ENCODE measurements at regions not wholly inside any gene's neighbourhood (a gene's known extent, or its start where the extent isn't known, plus 50 kb on each side); places are given as distances from the start of the nearest gene placed in this dataset.

DNA sequence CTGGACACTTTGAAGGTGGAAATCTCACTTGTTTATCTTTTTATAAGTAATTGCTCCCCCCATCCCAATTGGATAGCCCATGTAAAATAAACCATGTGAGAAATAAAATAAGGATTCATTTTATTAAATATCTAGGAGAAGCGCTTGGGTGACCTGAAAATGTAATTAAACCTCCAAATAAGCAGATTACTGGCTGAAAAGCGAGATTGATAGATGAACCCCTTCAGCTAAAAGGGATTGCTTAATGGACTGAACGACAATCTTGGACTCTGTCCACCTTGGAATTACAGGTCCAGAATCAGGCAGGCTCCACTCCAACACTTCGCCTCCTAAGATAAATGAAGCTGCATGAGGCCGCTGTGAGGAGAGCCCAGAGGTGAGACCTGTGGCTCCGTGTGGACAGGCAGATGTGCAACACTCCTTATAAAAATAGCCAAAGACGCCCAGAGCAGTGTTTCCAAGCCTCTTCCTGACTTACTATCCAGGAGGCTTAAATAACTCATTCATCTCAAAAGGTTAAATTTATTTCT, 441.5 kb downstream of the MTX2 start:
- DNase-seq (ENCODE audit: low spot score) = no peak
- no peak overlapping the region for H3K27ac ChIP-seq (ENCODE audit: poor library complexity, severe bottlenecking)
- TF ChIP-seq, protein P1, sequence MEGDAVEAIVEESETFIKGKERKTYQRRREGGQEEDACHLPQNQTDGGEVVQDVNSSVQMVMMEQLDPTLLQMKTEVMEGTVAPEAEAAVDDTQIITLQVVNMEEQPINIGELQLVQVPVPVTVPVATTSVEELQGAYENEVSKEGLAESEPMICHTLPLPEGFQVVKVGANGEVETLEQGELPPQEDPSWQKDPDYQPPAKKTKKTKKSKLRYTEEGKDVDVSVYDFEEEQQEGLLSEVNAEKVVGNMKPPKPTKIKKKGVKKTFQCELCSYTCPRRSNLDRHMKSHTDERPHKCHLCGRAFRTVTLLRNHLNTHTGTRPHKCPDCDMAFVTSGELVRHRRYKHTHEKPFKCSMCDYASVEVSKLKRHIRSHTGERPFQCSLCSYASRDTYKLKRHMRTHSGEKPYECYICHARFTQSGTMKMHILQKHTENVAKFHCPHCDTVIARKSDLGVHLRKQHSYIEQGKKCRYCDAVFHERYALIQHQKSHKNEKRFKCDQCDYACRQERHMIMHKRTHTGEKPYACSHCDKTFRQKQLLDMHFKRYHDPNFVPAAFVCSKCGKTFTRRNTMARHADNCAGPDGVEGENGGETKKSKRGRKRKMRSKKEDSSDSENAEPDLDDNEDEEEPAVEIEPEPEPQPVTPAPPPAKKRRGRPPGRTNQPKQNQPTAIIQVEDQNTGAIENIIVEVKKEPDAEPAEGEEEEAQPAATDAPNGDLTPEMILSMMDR (IDR thresholded peaks at IDR 0.05; ENCODE audit: poor library complexity, severe bottlenecking) = no peak

DNA sequence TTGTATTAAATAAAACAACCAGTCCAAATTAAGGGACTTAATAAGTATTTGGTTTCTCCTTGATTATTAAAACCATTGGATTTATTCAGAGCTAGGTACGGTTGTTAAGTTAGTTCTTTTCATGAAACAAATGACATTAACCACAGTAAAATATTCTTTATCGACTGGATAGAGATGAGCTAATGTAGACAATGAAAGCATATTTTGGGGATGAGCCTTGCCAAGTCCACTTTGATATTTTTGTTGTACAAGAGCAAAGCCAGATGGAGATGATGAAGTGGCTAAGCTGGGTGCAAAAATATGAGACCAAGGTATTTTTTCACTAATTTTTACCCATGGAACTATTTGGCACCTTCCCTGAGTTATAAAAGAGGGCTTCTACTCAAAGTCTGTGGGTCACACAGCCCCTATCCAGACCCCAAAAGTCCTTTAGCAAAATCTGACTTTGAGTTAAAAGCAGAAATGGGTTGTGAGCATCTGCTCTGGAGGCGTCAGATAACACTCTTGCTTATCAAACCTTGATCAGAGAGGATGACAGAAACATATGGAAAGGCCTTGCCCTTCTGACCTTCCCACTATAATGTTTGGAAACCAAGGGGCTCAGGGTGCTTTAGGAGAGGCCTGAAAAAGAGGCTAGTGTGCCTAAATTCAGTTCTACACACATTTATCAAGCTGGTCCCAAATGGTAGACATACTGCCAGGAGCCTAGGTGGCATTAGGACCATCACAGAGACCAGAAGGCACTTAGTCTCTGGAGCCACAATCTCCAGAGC, 456.8 kb downstream of the MTX2 start:
- no peaks in the 10 kb centered on the region for H3K4me1 ChIP-seq (ENCODE audit: insufficient read depth, poor library complexity, severe bottlenecking)
- H3K27ac ChIP-seq (ENCODE audit: poor library complexity, severe bottlenecking) = no peak overlapping the region
- no peaks in the 10 kb centered on the region for H3K27me3 ChIP-seq (ENCODE audit: insufficient read depth, poor library complexity, severe bottlenecking)
- ATAC-seq (ENCODE audit: low read depth) (no peak), DNase-seq (ENCODE audit: low spot score) (no peak)
- H3K4me3 ChIP-seq (ENCODE audit: severe bottlenecking) = no peak overlapping the region
- no peaks in the 10 kb centered on the region for H3K36me3 ChIP-seq (ENCODE audit: low read depth)
- no peaks in the 10 kb centered on the region for H3K9me3 ChIP-seq (ENCODE audit: severe bottlenecking)
- TF ChIP-seq, protein P1 (IDR thresholded peaks at IDR 0.05; ENCODE audit: poor library complexity, severe bottlenecking) = no peak

More for the DNA sequence above, 441.5 kb downstream of the MTX2 start:
- Histone ChIP-seq H3K9me3 (ENCODE audit: severe bottlenecking) (no peaks in the 10 kb centered on the region), H3K4me1 (ENCODE audit: insufficient read depth, poor library complexity, severe bottlenecking) (no peaks in the 10 kb centered on the region), H3K4me3 (ENCODE audit: severe bottlenecking) (no peak overlapping the region), H3K36me3 (ENCODE audit: low read depth) (no peaks in the 10 kb centered on the region), H3K27me3 (ENCODE audit: insufficient read depth, poor library complexity, severe bottlenecking) (peaks cover 8% of the 10 kb centered on the region)
- no peak for ATAC-seq (ENCODE audit: low read depth)

DNA sequence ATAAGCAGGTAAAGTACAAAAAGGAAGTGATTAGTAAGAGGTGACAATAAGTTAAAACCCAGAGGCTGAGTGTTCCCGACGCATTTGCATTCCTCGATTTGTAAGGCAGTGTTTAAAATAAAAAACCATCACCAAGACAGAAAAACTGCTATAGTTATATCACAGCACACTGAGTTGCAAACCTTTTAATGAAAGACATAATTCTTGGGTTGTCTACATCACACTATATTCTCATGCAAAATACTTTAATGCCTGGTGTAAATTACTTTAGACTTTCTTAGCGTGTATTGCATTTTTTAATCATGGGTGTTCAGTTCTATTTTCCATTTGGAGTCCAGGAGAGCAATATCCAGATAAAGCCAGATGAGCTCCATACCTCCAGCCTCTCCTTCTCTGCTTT, 458.5 kb downstream of the MTX2 start:
- Histone ChIP-seq H3K4me1 (ENCODE audit: insufficient read depth, poor library complexity, severe bottlenecking) (no peaks in the 10 kb centered on the region), H3K27ac (ENCODE audit: poor library complexity, severe bottlenecking) (no peak overlapping the region), H3K9me3 (ENCODE audit: severe bottlenecking) (no peaks in the 10 kb centered on the region), H3K36me3 (ENCODE audit: low read depth) (no peaks in the 10 kb centered on the region), H3K27me3 (ENCODE audit: insufficient read depth, poor library complexity, severe bottlenecking) (no peaks in the 10 kb centered on the region), H3K4me3 (ENCODE audit: severe bottlenecking) (no peak overlapping the region)
- ATAC-seq (ENCODE audit: low read depth) (no peak), DNase-seq (ENCODE audit: low spot score) (no peak)
- TF ChIP-seq, protein P1 (IDR thresholded peaks at IDR 0.05; ENCODE audit: poor library complexity, severe bottlenecking) = no peak

DNA sequence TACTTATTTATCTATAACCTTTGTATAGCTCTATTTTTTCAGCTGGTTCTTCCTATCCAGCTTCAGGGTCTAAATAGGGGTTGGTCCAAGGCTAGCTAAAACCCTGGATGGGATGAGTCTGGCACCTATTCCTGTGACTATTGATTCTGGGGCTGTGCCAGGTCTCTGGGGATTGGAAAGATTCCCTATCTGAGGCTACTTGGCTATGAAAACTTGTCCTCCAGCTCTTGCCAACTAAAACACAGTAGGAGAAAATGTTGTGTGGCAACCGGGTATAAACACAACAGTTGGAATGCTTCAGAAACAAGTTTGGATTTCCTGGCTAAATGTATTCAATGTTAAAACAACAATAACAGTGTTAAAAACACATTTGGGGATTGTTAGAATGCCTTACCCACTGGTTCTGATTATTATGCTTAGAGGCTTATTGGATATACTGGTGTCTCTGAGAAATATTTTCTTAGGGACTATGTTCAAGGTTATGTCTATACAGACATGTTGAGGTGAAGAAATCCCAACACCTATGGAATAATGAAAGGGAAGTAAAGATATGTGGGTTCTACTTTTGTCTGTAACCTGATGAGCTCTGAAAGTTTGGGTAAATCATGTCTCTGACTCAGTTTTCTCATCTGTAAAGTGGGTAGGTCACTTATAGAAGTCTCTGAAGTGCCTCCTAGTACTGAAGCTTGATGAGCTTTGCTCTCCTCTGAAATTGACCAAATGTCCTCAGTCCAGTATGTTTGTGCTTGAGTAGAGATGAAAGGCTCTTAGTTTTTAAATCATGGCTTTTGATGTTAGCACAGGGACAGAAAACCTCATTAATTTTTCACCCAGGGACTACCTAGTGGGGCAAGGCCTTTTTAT, 460.7 kb downstream of the MTX2 start:
- Histone ChIP-seq H3K27ac (ENCODE audit: poor library complexity, severe bottlenecking) (no peak overlapping the region), H3K27me3 (ENCODE audit: insufficient read depth, poor library complexity, severe bottlenecking) (no peaks in the 10 kb centered on the region), H3K36me3 (ENCODE audit: low read depth) (no peaks in the 10 kb centered on the region), H3K4me1 (ENCODE audit: insufficient read depth, poor library complexity, severe bottlenecking) (no peaks in the 10 kb centered on the region), H3K9me3 (ENCODE audit: severe bottlenecking) (no peaks in the 10 kb centered on the region), H3K4me3 (ENCODE audit: severe bottlenecking) (no peak overlapping the region)
- TF ChIP-seq, protein P1 (IDR thresholded peaks at IDR 0.05; ENCODE audit: poor library complexity, severe bottlenecking) = no peak
- DNase-seq (ENCODE audit: low spot score) = no peak
- no peak for ATAC-seq (ENCODE audit: low read depth)

Data from RWPE2 (cell line).